Sigmoid colon (tissue), 6 donors: ENCODE measurements at regions not wholly inside any gene's neighbourhood (a gene's known extent, or its start where the extent isn't known, plus 50 kb on each side); places are given as distances from the start of the nearest gene placed in this dataset.

Experiments used
- DNase-seq: peaks from one replicate; pipeline ENCODE4 v3.0.0-alpha.2; 2019
- H3K27ac ChIP-seq, 4 donors: fragments of 200-600 bp; sonication (generic); one replicate each; pipeline ENCODE4 v1.5.1; 2016 to 2019; ENCODE audit warnings: mild to moderate bottlenecking in 1 of 4
- H3K27me3 ChIP-seq, 3 donors: fragments of 200-600 bp; sonication (generic); one replicate each; pipeline ENCODE4 v1.5.1; 2019; ENCODE audit warnings: mild to moderate bottlenecking in 1 of 3
- H3K36me3 ChIP-seq, 4 donors: fragments of 200-600 bp; sonication (generic); one replicate each; pipeline ENCODE4 v1.5.1; 2016 to 2019
- H3K4me1 ChIP-seq, 4 donors: fragments of 200-600 bp; sonication (generic); one replicate each; pipeline ENCODE4 v1.5.1; 2017 to 2019
- H3K4me3 ChIP-seq, 4 donors: fragments of 200-600 bp; sonication (generic); one replicate each; pipeline ENCODE4 v1.5.1; 2017 to 2019; ENCODE audit warnings: mild to moderate bottlenecking in 2 of 4, moderate library complexity in 1 of 4
- H3K9me3 ChIP-seq, 4 donors: fragments of 200-600 bp in 3 of 4; sonication (generic) in 3 of 4; one replicate each; pipeline versions ENCODE4 v1.5.1 to v1.6.1; 2013 to 2019
- CTCF ChIP-seq, 4 experiments: fragments of 450-650 bp in 3 of 4; fragments of 200-600 bp in 1 of 4; IDR thresholded peaks; one replicate each; pipeline ENCODE4 v1.5.1; 2016 to 2019; ENCODE audit warnings: antibody characterized with exemption in 4 of 4, mild to moderate bottlenecking in 3 of 4, moderate library complexity in 2 of 4
- EP300 ChIP-seq, 4 donors: sonication (generic); formaldehyde crosslinking; IDR thresholded peaks; one replicate each; pipeline ENCODE4 v1.6.1; 2017; ENCODE audit warnings: antibody characterized with exemption in 4 of 4
- POLR2A ChIP-seq, 2 donors: fragments of 450-650 bp; IDR thresholded peaks; one replicate each; pipeline ENCODE4 v1.6.1; 2016; ENCODE audit warnings: antibody characterized with exemption in 2 of 2, mild to moderate bottlenecking in 2 of 2, moderate library complexity in 2 of 2
- POLR2AphosphoS5 ChIP-seq, 4 donors: sonication (generic); formaldehyde crosslinking; IDR thresholded peaks; one replicate each; pipeline ENCODE4 v1.6.1; 2017; ENCODE audit warnings: antibody characterized with exemption in 4 of 4
- WGBS, 2 donors: extraction: QIAGEN DNeasy Blood & Tissue Kit; methylation state at CpG; one replicate each; pipeline ENCODE4 v1.1.7; 2013; 5-methylcytosine and 5-hydroxymethylcytosine counted together
- intact Hi-C: fragments of 100-400 bp; cut with DNase I; formaldehyde crosslinking; loops from one replicate; pipeline ENCODE4 v1.15.1; 2023
- donor health status: healthy with polysubstance abuse.
- donor health status: healthy.

- H3K27me3 ChIP-seq = no peaks in the 10 kb centered on the region
- WGBS, 2 donors = 62 to 66% methylated on average over 4 of the region's 4 CpGs
- H3K4me3 ChIP-seq = no peak overlapping the region
- intact Hi-C loops = no loop called here
- H3K9me3 ChIP-seq = no peaks in the 10 kb centered on the region
- TF ChIP-seq EP300 (IDR thresholded peaks at IDR 0.05) = no peak
- TF ChIP-seq POLR2A (IDR thresholded peaks at IDR 0.05) = no peak
- no peak for TF ChIP-seq CTCF (IDR thresholded peaks at IDR 0.05)
- no peak for TF ChIP-seq POLR2AphosphoS5 (IDR thresholded peaks at IDR 0.05)
- no peak for DNase-seq
- H3K27ac ChIP-seq = no peak overlapping the region
- no peaks in the 10 kb centered on the region for H3K36me3 ChIP-seq
- H3K4me1 ChIP-seq = no peaks in the 10 kb centered on the region
Measured at GRCh38 chrX:69396916-69397315, 107.2 kb upstream of the NALF2 start.

- no peak overlapping the region for H3K4me3 ChIP-seq
- H3K27ac ChIP-seq = no peak overlapping the region
- TF ChIP-seq EP300 (IDR thresholded peaks at IDR 0.05) (no peak), CTCF (IDR thresholded peaks at IDR 0.05) (no peak), POLR2AphosphoS5 (IDR thresholded peaks at IDR 0.05) (no peak), POLR2A (IDR thresholded peaks at IDR 0.05) (no peak)
- intact Hi-C loops = no loop called here
- DNase-seq = no peak
- H3K4me1 ChIP-seq = no peaks in the 10 kb centered on the region
- H3K9me3 ChIP-seq = no peaks in the 10 kb centered on the region
- 36 to 69% methylated on average over 4 of the region's 4 CpGs for WGBS, 2 donors
- no peaks in the 10 kb centered on the region for H3K27me3 ChIP-seq
- no peaks in the 10 kb centered on the region for H3K36me3 ChIP-seq
Measured at GRCh38 chrX:69395306-69395705, 108.8 kb upstream of the NALF2 start.

GRCh38 chrX:69389101-69389501 lies 115.0 kb upstream of the NALF2 start:
- intact Hi-C loops = loop anchor here (5.0 kb wide), 2 partner anchors 567 to 877 kb away; no protein-coding TSS in a partner anchor
- 65 to 70% methylated on average over 7 of the region's 7 CpGs for WGBS, 2 donors

GRCh38 chrX:69388526-69388925 lies 115.6 kb upstream of the NALF2 start:
- no peak for DNase-seq
- no peak overlapping the region for H3K4me3 ChIP-seq
- no peaks in the 10 kb centered on the region for H3K9me3 ChIP-seq
- no peaks in the 10 kb centered on the region for H3K27me3 ChIP-seq
- intact Hi-C loops = loop anchor here (5.0 kb wide), 2 partner anchors 566 to 876 kb away; no protein-coding TSS in a partner anchor
- TF ChIP-seq EP300 (IDR thresholded peaks at IDR 0.05) = no peak
- TF ChIP-seq CTCF (IDR thresholded peaks at IDR 0.05) = no peak
- TF ChIP-seq POLR2AphosphoS5 (IDR thresholded peaks at IDR 0.05) = no peak
- no peak for TF ChIP-seq POLR2A (IDR thresholded peaks at IDR 0.05)
- no peaks in the 10 kb centered on the region for H3K4me1 ChIP-seq
- no peaks in the 10 kb centered on the region for H3K36me3 ChIP-seq
- H3K27ac ChIP-seq = no peak overlapping the region
- WGBS, 2 donors = 9 to 21% methylated on average over 5 of the region's 5 CpGs

More at GRCh38 chrX:69389101-69389501, 115.0 kb upstream of the NALF2 start:
- no peaks in the 10 kb centered on the region for H3K27me3 ChIP-seq
- no peaks in the 10 kb centered on the region for H3K4me1 ChIP-seq
- DNase-seq = no peak
- TF ChIP-seq POLR2AphosphoS5 (IDR thresholded peaks at IDR 0.05) = no peak
- TF ChIP-seq CTCF (IDR thresholded peaks at IDR 0.05) = no peak
- TF ChIP-seq EP300 (IDR thresholded peaks at IDR 0.05) = no peak
- TF ChIP-seq POLR2A (IDR thresholded peaks at IDR 0.05) = no peak
- no peaks in the 10 kb centered on the region for H3K9me3 ChIP-seq
- no peak overlapping the region for H3K4me3 ChIP-seq
- no peaks in the 10 kb centered on the region for H3K36me3 ChIP-seq
- no peak overlapping the region for H3K27ac ChIP-seq
